ENCODE measurements at regions not wholly inside any gene's neighbourhood (a gene's known extent, or its start where the extent isn't known, plus 50 kb on each side); places are given as distances from the start of the nearest gene placed in this dataset.

GRCh38 chr2:75810611-75811330, 100.1 kb upstream of the GCFC2 start:
- Histone ChIP-seq H3K4me1 (ENCODE audit: insufficient read depth, low read length) (no peaks in the 10 kb centered on the region), H2AFZ (ENCODE audit: low read length) (no peak overlapping the region), H3K9ac (ENCODE audit: insufficient read depth, low read depth, low read length) (no peak overlapping the region), H4K20me1 (ENCODE audit: insufficient read depth, low read length) (no peaks in the 10 kb centered on the region), H3K9me3 (ENCODE audit: low read length) (no peaks in the 10 kb centered on the region), H3K27me3 (ENCODE audit: control insufficient read depth in 1 of 2, insufficient read depth in 2 of 2, low read length in 2 of 2) (no peaks in the 10 kb centered on the region; a peak in 1 of 5 replicates), H3K36me3 (replicated peaks in 1 of 2; ENCODE audit: control insufficient read depth in 1 of 2, insufficient read depth in 2 of 2, low read length in 2 of 2) (no peaks in the 10 kb centered on the region), H3K27ac (ENCODE audit: extremely low read length, insufficient read depth, low read length) (no peak overlapping the region), H3K4me3 (replicated peaks in 1 of 3; ENCODE audit: insufficient read depth in 1 of 3, low read depth in 2 of 3, low read length in 3 of 3) (no peak overlapping the region), H3K79me2 (ENCODE audit: insufficient read depth, low read length) (no peaks in the 10 kb centered on the region), H3K4me2 (ENCODE audit: low read depth, low read length) (no peak overlapping the region)
- intact Hi-C loops (cut with micrococcal nuclease; ENCODE audit: unreplicated experiment) (no loop called here), in situ Hi-C loops (cut with HindIII; ENCODE audit: extremely low pct_ligation_motif_present, low pct_unique_long_range_greater_than_20kb) (no loop called here)
- no peak for DNase-seq (ENCODE audit: low spot score)
- 8% methylated on average over 6 of the region's 6 CpGs for whole genome bisulfite sequencing (ENCODE audit: low lambda C conversion rate)
- CTCF ChIA-PET (ENCODE audit: low intra/inter-chr PET ratio, low total read pairs) = no interaction called here
- no TSS peak for BruUV-seq (replicated peaks)
- no peak for FAIRE-seq
- no peak for ATAC-seq
- POLR2A ChIA-PET = no interaction called here
- no peak for TF ChIP-seq MLX (CRISPR knock-in tag; IDR thresholded peaks at IDR 0.05)
- TF ChIP-seq MAFK (conservative IDR thresholded peaks at IDR 0.05 in 1 of 2, IDR thresholded peaks at IDR 0.05 in 1 of 2; ENCODE audit: low read length in 2 of 2) = no peak
- TF ChIP-seq, protein P1, sequence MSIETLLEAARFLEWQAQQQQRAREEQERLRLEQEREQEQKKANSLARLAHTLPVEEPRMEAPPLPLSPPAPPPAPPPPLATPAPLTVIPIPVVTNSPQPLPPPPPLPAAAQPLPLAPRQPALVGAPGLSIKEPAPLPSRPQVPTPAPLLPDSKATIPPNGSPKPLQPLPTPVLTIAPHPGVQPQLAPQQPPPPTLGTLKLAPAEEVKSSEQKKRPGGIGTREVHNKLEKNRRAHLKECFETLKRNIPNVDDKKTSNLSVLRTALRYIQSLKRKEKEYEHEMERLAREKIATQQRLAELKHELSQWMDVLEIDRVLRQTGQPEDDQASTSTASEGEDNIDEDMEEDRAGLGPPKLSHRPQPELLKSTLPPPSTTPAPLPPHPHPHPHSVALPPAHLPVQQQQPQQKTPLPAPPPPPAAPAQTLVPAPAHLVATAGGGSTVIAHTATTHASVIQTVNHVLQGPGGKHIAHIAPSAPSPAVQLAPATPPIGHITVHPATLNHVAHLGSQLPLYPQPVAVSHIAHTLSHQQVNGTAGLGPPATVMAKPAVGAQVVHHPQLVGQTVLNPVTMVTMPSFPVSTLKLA (IDR thresholded peaks at IDR 0.05) = no peak
- TF ChIP-seq, protein P2, sequence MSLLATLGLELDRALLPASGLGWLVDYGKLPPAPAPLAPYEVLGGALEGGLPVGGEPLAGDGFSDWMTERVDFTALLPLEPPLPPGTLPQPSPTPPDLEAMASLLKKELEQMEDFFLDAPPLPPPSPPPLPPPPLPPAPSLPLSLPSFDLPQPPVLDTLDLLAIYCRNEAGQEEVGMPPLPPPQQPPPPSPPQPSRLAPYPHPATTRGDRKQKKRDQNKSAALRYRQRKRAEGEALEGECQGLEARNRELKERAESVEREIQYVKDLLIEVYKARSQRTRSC (CRISPR knock-in tag; IDR thresholded peaks at IDR 0.05; ENCODE audit: low read depth) = no peak
